D721Med (cell line): ENCODE measurements at regions not wholly inside any gene's neighbourhood (a gene's known extent, or its start where the extent isn't known, plus 50 kb on each side); places are given as distances from the start of the nearest gene placed in this dataset.

Experiments
- DNase-seq: peaks from one replicate; pipeline ENCODE4 v3.0.0; 2011; ENCODE audit warnings: low spot score; ENCODE audit not compliant: insufficient read length
- FAIRE-seq: peaks from 2 replicates; lab custom pipeline; 2011; peaks lifted over from hg19 to GRCh38; lab: Jason Lieb, UNC
- TF ChIP-seq, protein P1 (sequence below): IDR thresholded peaks from 2 replicates; pipeline ENCODE4 v1.5.1; 2012; ENCODE audit warnings: mild to moderate bottlenecking, control low read depth; ENCODE audit not compliant: insufficient read depth; ENCODE audit errors: missing control alignments

- FAIRE-seq (no peak), DNase-seq (no peak)
- TF ChIP-seq, protein P1, sequence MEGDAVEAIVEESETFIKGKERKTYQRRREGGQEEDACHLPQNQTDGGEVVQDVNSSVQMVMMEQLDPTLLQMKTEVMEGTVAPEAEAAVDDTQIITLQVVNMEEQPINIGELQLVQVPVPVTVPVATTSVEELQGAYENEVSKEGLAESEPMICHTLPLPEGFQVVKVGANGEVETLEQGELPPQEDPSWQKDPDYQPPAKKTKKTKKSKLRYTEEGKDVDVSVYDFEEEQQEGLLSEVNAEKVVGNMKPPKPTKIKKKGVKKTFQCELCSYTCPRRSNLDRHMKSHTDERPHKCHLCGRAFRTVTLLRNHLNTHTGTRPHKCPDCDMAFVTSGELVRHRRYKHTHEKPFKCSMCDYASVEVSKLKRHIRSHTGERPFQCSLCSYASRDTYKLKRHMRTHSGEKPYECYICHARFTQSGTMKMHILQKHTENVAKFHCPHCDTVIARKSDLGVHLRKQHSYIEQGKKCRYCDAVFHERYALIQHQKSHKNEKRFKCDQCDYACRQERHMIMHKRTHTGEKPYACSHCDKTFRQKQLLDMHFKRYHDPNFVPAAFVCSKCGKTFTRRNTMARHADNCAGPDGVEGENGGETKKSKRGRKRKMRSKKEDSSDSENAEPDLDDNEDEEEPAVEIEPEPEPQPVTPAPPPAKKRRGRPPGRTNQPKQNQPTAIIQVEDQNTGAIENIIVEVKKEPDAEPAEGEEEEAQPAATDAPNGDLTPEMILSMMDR = no peak
Measured at GRCh38 chr9:129374231-129374630, 196.2 kb upstream of the IER5L start.

DNA sequence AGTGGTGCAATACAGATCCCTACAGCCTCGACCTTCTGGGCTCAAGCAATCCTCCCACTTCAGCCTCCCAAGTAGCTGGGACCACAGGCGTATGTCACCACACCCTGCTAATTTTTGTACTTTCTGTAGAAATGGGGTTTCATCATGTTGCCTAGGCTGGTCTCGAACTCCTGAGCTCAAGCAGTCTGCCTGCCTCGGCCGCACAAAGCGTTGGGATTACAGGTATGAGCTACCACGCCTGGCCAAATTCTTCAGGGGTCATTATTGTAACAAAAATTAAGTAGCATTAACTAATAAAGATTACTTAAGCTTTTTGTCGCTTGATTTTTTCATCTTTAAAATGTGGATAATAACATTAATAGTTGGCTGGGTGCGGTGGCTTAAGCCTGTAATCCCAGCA, 195.3 kb upstream of the IER5L start:
- TF ChIP-seq, protein P1 = no peak
- DNase-seq (no peak), FAIRE-seq (no peak)

- FAIRE-seq = no peak
- no peak for DNase-seq
- TF ChIP-seq, protein P1 = no peak
Measured at GRCh38 chr9:129370770-129371169, 192.7 kb upstream of the IER5L start.

DNA sequence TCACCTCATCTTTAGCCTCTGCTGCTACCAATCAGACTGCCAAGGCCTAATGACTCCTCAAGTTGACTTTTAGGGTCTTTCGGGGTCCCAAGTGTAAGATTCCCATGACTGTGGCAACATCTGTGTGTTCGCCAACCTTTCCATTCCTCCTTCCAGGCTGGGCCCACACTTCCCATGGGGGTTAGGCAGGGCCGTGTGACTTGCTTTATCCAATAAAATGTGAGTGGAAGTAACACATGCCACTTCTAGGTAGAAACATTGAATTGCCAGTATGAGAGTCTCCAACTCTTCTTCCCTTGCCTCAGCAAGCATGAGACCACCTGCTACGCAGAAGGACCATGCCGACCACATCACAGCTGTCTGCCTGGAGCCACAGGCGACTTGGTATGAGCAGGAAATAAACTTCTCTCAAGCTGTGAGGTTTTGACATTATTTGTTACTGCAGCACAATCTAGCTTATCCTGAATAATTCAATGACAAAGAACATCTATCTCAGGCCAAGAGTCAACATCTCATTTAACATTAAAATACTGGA, 190.4 kb upstream of the IER5L start:
- TF ChIP-seq, protein P1 = no peak
- DNase-seq (no peak), FAIRE-seq (no peak)

DNA sequence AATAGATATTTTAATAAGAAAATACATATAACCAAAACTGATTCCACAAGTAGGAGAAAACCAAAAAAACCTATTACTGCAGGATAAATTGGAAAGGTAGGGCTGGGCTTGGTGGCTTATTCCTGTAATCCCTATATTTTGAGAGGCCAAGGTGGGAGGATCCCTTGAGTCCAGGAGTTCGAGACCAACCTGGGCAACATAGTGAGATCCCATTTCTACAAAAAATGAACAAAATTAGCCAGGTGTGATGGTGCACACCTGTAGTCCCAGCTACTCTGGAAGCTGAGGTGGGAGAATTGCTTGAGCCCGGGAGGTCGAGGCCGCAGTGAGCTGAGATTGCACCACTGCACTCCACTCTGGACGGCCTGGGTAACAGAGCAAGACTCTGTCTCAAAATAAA, 189.2 kb upstream of the IER5L start:
- FAIRE-seq (no peak), DNase-seq (no peak)
- TF ChIP-seq, protein P1 = no peak

DNA sequence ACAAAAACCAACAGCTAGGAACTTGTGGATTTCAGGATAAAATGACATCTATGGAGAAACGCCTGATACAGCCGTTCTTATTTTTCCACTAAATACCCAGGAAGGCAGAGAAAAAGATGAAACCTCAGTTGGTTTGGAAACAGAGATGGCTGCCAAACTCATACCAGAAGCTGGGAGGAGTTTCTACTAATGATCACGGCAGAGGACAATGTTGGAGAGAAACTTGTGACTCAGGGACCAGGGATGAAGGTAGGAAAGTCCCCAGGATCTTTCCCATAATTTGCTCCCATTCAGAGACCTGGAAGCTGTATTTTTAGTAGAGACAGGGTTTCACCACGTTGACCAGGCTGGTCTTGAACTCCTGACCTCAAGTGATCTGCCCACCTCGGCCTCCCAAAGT, 187.1 kb upstream of the IER5L start:
- DNase-seq (no peak), FAIRE-seq (no peak)
- TF ChIP-seq, protein P1 = no peak

GRCh38 chr9:129363216-129363873, 185.3 kb upstream of the IER5L start:
- TF ChIP-seq, protein P1 = no peak
- DNase-seq (no peak), FAIRE-seq (no peak)
